Psoas muscle (tissue), 7 donors: ENCODE measurements at regions not wholly inside any gene's neighbourhood (a gene's known extent, or its start where the extent isn't known, plus 50 kb on each side); places are given as distances from the start of the nearest gene placed in this dataset.

Experiments
- ATAC-seq, 4 donors: fragments of 200-7000 bp; cut with Tn5 transposase; one replicate each; pipeline ENCODE4 v1.9.1; 2020; ENCODE audit warnings: moderate library complexity in 3 of 4, mild to moderate bottlenecking in 2 of 4
- DNase-seq, 2 donors: peaks; one replicate each; pipeline ENCODE4 v3.0.0-alpha.2; 2020
- H3K27ac ChIP-seq: fragments of 200-600 bp; one replicate; pipeline ENCODE4 v1.8.0; 2022
- H3K27me3 ChIP-seq, 3 donors: fragments of 200-600 bp in 1 of 3; one replicate each; pipeline versions ENCODE4 v1.6.1 to v1.8.0; 2013 to 2022; ENCODE audit warnings: low read length in 2 of 3, mild to moderate bottlenecking in 2 of 3, moderate library complexity in 1 of 3; ENCODE audit not compliant: insufficient read depth in 3 of 3
- H3K36me3 ChIP-seq, 2 donors: fragments of 200-600 bp in 1 of 2; one replicate each; pipeline versions ENCODE4 v1.6.1 to v1.8.0; 2013 to 2022; ENCODE audit warnings: low read depth in 1 of 2, mild to moderate bottlenecking in 1 of 2, moderate library complexity in 1 of 2; ENCODE audit not compliant: insufficient read depth in 1 of 2
- H3K4me1 ChIP-seq: fragments of 200-600 bp; one replicate; pipeline ENCODE4 v1.8.0; 2022
- H3K4me3 ChIP-seq: fragments of 200-600 bp; one replicate; pipeline ENCODE4 v1.8.0; 2022; ENCODE audit warnings: mild to moderate bottlenecking
- H3K9me3 ChIP-seq: fragments of 200-600 bp; one replicate; pipeline ENCODE4 v1.8.0; 2022
- WGBS, 3 donors: extraction: QIAGEN DNeasy Blood & Tissue Kit; methylation state at CpG; one replicate each; pipeline versions ENCODE4 v1.1.6 to v1.1.7; 2013; 5-methylcytosine and 5-hydroxymethylcytosine counted together
- intact Hi-C, 2 donors: fragments of 100-400 bp; cut with DNase I; formaldehyde crosslinking; loops; one replicate each; pipeline versions ENCODE4 v1.11.0 to v1.14.2; 2022
- TF ChIP-seq, protein P1 (sequence below): fragments of 200-600 bp; IDR thresholded peaks from one replicate; pipeline ENCODE4 v1.8.0; 2022; ENCODE audit warnings: antibody characterized with exemption
- donor health status: healthy with polysubstance abuse.
- donor health status: DM: no; HTN: no; CAD: no; lungs with moderate emphysema.
- donor health status: Bipolar disorder and iron deficiency.
- donor health status: healthy.
- donor health status: DM: yes; HTN: yes; CAD: no.
- donor health status: DM: no; HTN: no; CAD: no.
- donor health status: DM: yes; HTN: yes; CAD: no.

DNA sequence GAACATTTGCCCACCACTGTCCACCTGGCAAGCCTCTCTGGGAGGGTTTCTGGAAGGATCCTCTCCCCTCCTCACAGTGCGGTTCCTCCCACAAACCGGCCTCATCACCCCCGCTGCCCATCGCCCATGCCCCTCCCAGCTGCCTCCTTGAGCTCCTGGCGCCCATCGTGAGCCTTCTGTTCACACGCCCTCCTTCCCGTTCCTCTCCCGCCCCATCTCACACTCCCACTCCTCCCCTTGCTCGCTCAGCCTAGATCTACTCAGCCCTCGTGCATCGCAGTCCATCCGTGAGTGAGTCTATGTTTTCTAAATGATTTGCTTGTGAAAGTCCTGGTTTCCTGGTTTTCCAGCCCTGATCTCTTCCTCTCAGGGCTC lies 119.1 kb upstream of the C1orf174 start:
- no peaks in the 10 kb centered on the region for H3K9me3 ChIP-seq
- no peak overlapping the region for H3K27ac ChIP-seq
- DNase-seq (no peak), ATAC-seq (no peak)
- intact Hi-C loops: no loop called here
- H3K4me1 ChIP-seq: no peaks in the 10 kb centered on the region
- no peak overlapping the region for H3K4me3 ChIP-seq
- peaks cover 0 to 14% (median 4%) of the 10 kb centered on the region in 3 donors for H3K27me3 ChIP-seq
- TF ChIP-seq, protein P1, sequence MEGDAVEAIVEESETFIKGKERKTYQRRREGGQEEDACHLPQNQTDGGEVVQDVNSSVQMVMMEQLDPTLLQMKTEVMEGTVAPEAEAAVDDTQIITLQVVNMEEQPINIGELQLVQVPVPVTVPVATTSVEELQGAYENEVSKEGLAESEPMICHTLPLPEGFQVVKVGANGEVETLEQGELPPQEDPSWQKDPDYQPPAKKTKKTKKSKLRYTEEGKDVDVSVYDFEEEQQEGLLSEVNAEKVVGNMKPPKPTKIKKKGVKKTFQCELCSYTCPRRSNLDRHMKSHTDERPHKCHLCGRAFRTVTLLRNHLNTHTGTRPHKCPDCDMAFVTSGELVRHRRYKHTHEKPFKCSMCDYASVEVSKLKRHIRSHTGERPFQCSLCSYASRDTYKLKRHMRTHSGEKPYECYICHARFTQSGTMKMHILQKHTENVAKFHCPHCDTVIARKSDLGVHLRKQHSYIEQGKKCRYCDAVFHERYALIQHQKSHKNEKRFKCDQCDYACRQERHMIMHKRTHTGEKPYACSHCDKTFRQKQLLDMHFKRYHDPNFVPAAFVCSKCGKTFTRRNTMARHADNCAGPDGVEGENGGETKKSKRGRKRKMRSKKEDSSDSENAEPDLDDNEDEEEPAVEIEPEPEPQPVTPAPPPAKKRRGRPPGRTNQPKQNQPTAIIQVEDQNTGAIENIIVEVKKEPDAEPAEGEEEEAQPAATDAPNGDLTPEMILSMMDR: no peak
- WGBS, 3 donors: 31 to 38% (median 36%) methylated on average over 13 of the region's 13 CpGs
- no peaks in the 10 kb centered on the region for H3K36me3 ChIP-seq

DNA sequence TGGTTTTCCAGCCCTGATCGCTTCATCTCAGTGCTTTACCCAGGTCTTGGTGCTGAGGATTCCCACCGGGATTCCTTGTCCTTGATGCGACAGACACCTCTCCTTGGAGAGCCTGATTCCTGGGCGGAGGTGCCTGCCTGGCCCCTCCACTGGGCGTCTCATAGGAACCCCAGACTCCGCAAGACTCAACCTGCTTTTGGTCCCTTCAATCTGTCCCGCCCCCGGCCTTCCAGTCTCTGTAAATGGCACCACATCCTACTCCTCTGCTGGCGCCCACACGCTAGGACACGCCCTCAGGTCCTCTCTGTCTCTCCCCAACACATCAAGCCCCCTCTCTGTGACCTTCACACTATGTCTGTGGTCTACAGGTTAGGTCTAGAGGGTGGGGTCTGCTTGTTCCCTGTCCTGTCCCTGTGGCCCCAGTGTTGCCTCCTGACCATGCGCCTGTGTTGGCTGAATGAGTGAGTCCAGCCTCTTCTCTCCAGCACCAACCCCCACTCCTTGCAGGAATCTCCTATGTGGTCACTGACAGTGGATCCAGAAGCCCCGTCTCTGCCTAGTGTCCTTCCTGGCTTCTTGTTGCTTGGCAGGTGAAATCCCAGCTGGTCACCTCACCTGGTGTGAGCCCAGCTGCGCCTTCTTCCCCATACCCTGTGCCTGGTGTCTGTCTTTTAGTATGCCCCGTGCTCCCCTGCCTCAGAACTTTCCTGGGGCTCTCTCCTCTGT lies 119.7 kb upstream of the C1orf174 start:
- Histone ChIP-seq H3K27ac (no peak overlapping the region), H3K4me3 (no peak overlapping the region), H3K27me3 (peaks cover 0 to 14% (median 5%) of the 10 kb centered on the region in 3 donors), H3K4me1 (no peaks in the 10 kb centered on the region), H3K36me3 (no peaks in the 10 kb centered on the region), H3K9me3 (no peaks in the 10 kb centered on the region)
- 84 to 89% (median 86%) methylated on average over 15 of the region's 15 CpGs for WGBS, 3 donors
- ATAC-seq (no peak), DNase-seq (no peak)
- intact Hi-C loops: no loop called here
- TF ChIP-seq, protein P1: no peak

DNA sequence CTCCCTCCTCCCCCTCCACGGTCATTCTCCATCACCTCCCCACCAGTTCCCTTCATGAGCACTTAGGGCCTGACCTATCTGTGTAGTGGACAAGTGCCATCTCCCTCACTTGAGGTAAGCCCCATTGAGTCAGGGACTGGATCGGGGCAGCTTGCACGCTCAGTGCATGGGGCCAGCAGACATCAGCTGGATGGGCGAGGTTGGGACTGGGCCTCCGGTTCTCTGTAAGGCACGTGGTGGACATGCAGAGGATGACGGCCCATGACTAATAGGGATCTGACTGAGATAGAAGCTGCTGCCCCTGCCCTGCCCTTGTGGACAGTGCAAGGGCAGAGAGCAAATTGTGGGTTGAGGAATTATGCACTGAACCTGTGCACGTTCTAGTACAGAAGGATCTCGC lies 120.4 kb upstream of the C1orf174 start:
- Histone ChIP-seq H3K27me3 (peaks cover 0 to 14% (median 5%) of the 10 kb centered on the region in 3 donors), H3K27ac (no peak overlapping the region), H3K4me3 (no peak overlapping the region), H3K4me1 (no peaks in the 10 kb centered on the region), H3K36me3 (no peaks in the 10 kb centered on the region), H3K9me3 (no peaks in the 10 kb centered on the region)
- no peak for DNase-seq
- TF ChIP-seq, protein P1: no peak
- intact Hi-C loops: no loop called here
- no peak for ATAC-seq
- WGBS, 3 donors: 43 to 49% (median 47%) methylated on average over 9 of the region's 9 CpGs

DNA sequence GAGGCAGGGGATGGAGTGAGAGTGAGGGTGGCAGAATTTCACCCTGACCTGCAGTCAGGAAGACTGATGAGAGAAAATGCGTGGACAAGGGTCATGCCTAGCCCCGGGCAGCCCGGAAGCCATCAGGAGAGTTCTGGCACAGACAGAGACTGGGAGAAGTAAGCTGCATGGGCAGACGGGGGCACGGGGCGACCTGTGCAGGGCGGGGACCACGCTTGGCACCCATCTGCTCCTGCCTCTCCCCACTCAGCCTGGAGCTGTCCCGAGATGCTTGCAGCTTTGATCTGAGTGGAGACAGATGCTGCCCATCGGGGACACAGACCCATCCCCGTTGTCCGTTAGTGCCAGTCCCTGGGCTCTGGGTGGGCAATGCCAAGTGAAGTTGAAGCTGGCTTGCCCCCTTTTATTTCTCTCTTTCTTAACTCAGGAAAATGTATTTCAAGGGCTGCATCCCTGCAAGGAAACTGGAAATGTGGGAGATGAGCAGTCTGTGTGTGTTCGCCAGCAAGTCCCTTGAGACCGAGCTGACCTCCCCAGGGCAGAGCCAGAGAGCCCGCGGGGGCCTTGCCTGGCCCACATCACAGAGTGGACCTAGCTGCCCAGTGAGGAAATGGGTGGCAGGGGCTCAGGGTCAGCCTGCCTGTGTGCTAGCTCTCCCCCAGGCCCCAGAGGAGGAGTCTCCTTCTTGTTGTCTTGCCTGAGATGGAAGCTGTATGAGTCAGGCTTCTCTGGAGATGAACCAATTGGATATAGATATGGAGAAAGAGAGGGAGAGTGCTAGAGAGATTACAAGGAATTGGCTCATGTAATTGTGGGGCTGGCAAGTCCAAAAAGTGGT lies 121.3 kb upstream of the C1orf174 start:
- Histone ChIP-seq H3K9me3 (no peaks in the 10 kb centered on the region), H3K27ac (no peak overlapping the region), H3K27me3 (peaks cover 0 to 8% (median 5%) of the 10 kb centered on the region in 3 donors), H3K36me3 (no peaks in the 10 kb centered on the region), H3K4me1 (no peaks in the 10 kb centered on the region), H3K4me3 (no peak overlapping the region)
- intact Hi-C loops: no loop called here
- TF ChIP-seq, protein P1: no peak
- 72 to 80% (median 74%) methylated on average over 16 of the region's 16 CpGs for WGBS, 3 donors
- DNase-seq: no peak
- no peak for ATAC-seq
